A673 (cell line): ENCODE measurements at regions not wholly inside any gene's neighbourhood (a gene's known extent, or its start where the extent isn't known, plus 50 kb on each side); places are given as distances from the start of the nearest gene placed in this dataset.
A peak's percentile ranks its signal among the peaks of the same experiment; 100 is the strongest.

ENCODE experiments used
- BruUV-seq: library from RNA; stranded (reverse); fragments of 400-500 nt; replicated peaks from 2 replicates; lab custom pipeline; 2021; lab: Mats Ljungman, UMichigan
- CTCF ChIA-PET: fragments of 300-600 bp; sonication (Branson Sonifier 250); formaldehyde crosslinking; loops from one replicate; lab custom pipeline; 2022; ENCODE audit warnings: antibody characterized with exemption; lab: Charles Lee
- POLR2A ChIA-PET: fragments of 300-600 bp; sonication (Branson Sonifier 250); formaldehyde crosslinking; loops from one replicate; lab custom pipeline; 2022; ENCODE audit warnings: antibody characterized with exemption; ENCODE audit not compliant: low non-redundant PET; lab: Charles Lee
- DNase-seq: peaks from one replicate; pipeline ENCODE4 v3.0.0-alpha.2; 2015; ENCODE audit warnings: low spot score
- H3K27ac ChIP-seq: fragments of 200-600 bp; sonication (generic); 2 replicates; pipeline ENCODE4 v1.5.1; 2016; ENCODE audit warnings: mixed run types, low read depth, mild to moderate bottlenecking, mixed read lengths, antibody characterized with exemption, low read length; ENCODE audit not compliant: poor library complexity, severe bottlenecking
- H3K27me3 ChIP-seq: fragments of 200-600 bp; sonication (generic); replicated peaks from 2 replicates; pipeline ENCODE4 v1.6.1; 2017; ENCODE audit warnings: mixed run types, low read depth, mild to moderate bottlenecking, mixed read lengths, antibody characterized with exemption, low read length; ENCODE audit not compliant: insufficient read depth, poor library complexity
- H3K36me3 ChIP-seq: fragments of 200-600 bp; sonication (generic); 2 replicates; pipeline ENCODE4 v1.6.1; 2016; ENCODE audit warnings: mixed run types, mild to moderate bottlenecking, mixed read lengths, antibody characterized with exemption, low read length; ENCODE audit not compliant: insufficient read depth, poor library complexity, severe bottlenecking
- H3K4me1 ChIP-seq: fragments of 200-600 bp; sonication (generic); 2 replicates; pipeline ENCODE4 v1.6.1; 2017; ENCODE audit warnings: mixed run types, mild to moderate bottlenecking, mixed read lengths, antibody characterized with exemption, low read length; ENCODE audit not compliant: insufficient read depth, poor library complexity, severe bottlenecking
- H3K4me3 ChIP-seq: fragments of 200-600 bp; sonication (generic); 2 replicates; pipeline ENCODE4 v1.5.1; 2016; ENCODE audit warnings: low read depth, mixed run types, mild to moderate bottlenecking, mixed read lengths, low read length; ENCODE audit not compliant: poor library complexity, severe bottlenecking
- H3K9me3 ChIP-seq: fragments of 200-600 bp; sonication (generic); 2 replicates; pipeline ENCODE4 v1.6.1; 2016; ENCODE audit warnings: mixed run types, low read depth, mild to moderate bottlenecking, mixed read lengths, antibody characterized with exemption, low read length; ENCODE audit not compliant: poor library complexity, severe bottlenecking
- EZH2 ChIP-seq: fragments of 200-600 bp; sonication (generic); IDR thresholded peaks from 2 replicates; pipeline ENCODE4 v1.6.1; 2017; ENCODE audit warnings: borderline replicate concordance, low read depth, mild to moderate bottlenecking, mixed read lengths, antibody characterized with exemption, low read length; ENCODE audit not compliant: poor library complexity, severe bottlenecking
- intact Hi-C: fragments of 100-400 bp; cut with micrococcal nuclease; formaldehyde crosslinking; loops from one replicate; pipeline ENCODE4 v1.10.0; 2022; ENCODE audit not compliant: unreplicated experiment
- TF ChIP-seq, protein P1 (sequence below): fragments of 300-800, 200-600 bp; sonication (generic); conservative IDR thresholded peaks from 2 replicates; pipeline ENCODE4 v1.5.1; 2017; ENCODE audit warnings: low read depth, mild to moderate bottlenecking, antibody characterized with exemption, low read length, moderate library complexity, mixed read lengths

GRCh38 chr16:85234310-85235204, 122.3 kb upstream of the CIBAR2 start:
- H3K27me3 ChIP-seq = no peaks in the 10 kb centered on the region
- H3K9me3 ChIP-seq = no peaks in the 10 kb centered on the region
- ChIA-PET POLR2A (no interaction called here), CTCF (interaction anchor here (0.6 to 0.8 kb wide), 4 partner anchors 10 to 24 kb away, joined by 3 to 12 read pairs (median 5); no protein-coding TSS in a partner anchor)
- H3K27ac ChIP-seq = peak overlapping the region; percentile 85
- peak; percentile 93 for DNase-seq
- TF ChIP-seq EZH2 = no peak
- TF ChIP-seq, protein P1, sequence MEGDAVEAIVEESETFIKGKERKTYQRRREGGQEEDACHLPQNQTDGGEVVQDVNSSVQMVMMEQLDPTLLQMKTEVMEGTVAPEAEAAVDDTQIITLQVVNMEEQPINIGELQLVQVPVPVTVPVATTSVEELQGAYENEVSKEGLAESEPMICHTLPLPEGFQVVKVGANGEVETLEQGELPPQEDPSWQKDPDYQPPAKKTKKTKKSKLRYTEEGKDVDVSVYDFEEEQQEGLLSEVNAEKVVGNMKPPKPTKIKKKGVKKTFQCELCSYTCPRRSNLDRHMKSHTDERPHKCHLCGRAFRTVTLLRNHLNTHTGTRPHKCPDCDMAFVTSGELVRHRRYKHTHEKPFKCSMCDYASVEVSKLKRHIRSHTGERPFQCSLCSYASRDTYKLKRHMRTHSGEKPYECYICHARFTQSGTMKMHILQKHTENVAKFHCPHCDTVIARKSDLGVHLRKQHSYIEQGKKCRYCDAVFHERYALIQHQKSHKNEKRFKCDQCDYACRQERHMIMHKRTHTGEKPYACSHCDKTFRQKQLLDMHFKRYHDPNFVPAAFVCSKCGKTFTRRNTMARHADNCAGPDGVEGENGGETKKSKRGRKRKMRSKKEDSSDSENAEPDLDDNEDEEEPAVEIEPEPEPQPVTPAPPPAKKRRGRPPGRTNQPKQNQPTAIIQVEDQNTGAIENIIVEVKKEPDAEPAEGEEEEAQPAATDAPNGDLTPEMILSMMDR = no peak
- H3K36me3 ChIP-seq = no peaks in the 10 kb centered on the region
- H3K4me1 ChIP-seq = peaks cover 65% of the 10 kb centered on the region
- peak overlapping the region; percentile 55 for H3K4me3 ChIP-seq
- BruUV-seq = no TSS peak
- intact Hi-C loops = loop anchor here (5.0 kb wide), 1 partner anchor 62 kb away; no protein-coding TSS in a partner anchor

GRCh38 chr16:85235991-85236817, 123.9 kb upstream of the CIBAR2 start:
- Histone ChIP-seq H3K4me3 (peak overlapping the region; percentile 55), H3K9me3 (no peaks in the 10 kb centered on the region), H3K27me3 (no peaks in the 10 kb centered on the region), H3K36me3 (no peaks in the 10 kb centered on the region), H3K27ac (peak overlapping the region; percentile 85), H3K4me1 (peaks cover 70% of the 10 kb centered on the region)
- no peak for DNase-seq
- ChIA-PET POLR2A (no interaction called here), CTCF (no interaction called here)
- TF ChIP-seq, protein P1 = no peak
- TF ChIP-seq EZH2 = no peak
- intact Hi-C loops = loop anchor here (5.0 kb wide), 1 partner anchor 64 kb away; no protein-coding TSS in a partner anchor
- no TSS peak for BruUV-seq

DNA sequence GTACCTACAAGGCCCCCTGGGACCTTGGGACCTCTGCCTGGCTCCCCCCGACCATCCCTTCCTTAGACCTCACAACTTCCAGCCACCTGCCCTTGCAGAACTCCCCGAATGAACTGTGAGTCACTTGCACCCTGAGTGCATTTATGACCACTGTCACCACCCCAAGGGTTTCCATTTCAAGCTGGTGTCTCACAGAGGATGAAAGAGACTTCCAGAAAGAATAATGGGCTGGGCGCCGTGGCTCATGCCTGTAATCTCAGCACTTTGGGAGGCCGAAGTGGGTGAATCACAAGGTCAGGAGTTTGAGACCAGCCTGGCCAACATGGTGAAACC, 124.5 kb upstream of the CIBAR2 start:
- H3K27ac ChIP-seq = peak overlapping the region; percentile 85
- H3K9me3 ChIP-seq = no peaks in the 10 kb centered on the region
- BruUV-seq = no TSS peak
- intact Hi-C loops = loop anchor here (5.0 kb wide), 1 partner anchor 64 kb away; no protein-coding TSS in a partner anchor
- no peak overlapping the region for H3K4me3 ChIP-seq
- H3K4me1 ChIP-seq = peaks cover 68% of the 10 kb centered on the region
- no peak for TF ChIP-seq EZH2
- TF ChIP-seq, protein P1 = no peak
- POLR2A ChIA-PET = no interaction called here
- DNase-seq = no peak
- no peaks in the 10 kb centered on the region for H3K27me3 ChIP-seq
- H3K36me3 ChIP-seq = no peaks in the 10 kb centered on the region
- CTCF ChIA-PET = no interaction called here
